Hepatocyte (in vitro differentiated cells): ENCODE measurements at regions not wholly inside any gene's neighbourhood (a gene's known extent, or its start where the extent isn't known, plus 50 kb on each side); places are given as distances from the start of the nearest gene placed in this dataset.

Experiments
- DNase-seq: peaks from one replicate; pipeline ENCODE4 v3.0.0-alpha.2; 2016; ENCODE audit warnings: low spot score
- H2AFZ ChIP-seq: fragments of 200-600 bp; sonication (generic); 2 replicates; pipeline ENCODE4 v1.6.0; 2016; ENCODE audit warnings: antibody characterized with exemption, mild to moderate bottlenecking
- H3K27ac ChIP-seq: fragments of 200-600 bp; sonication (generic); 2 replicates; pipeline ENCODE4 v1.5.1; 2016; ENCODE audit warnings: mild to moderate bottlenecking
- H3K27me3 ChIP-seq: fragments of 200-600 bp; sonication (generic); 2 replicates; pipeline ENCODE4 v1.6.1; 2016
- H3K36me3 ChIP-seq: fragments of 200-600 bp; sonication (generic); replicated peaks from 2 replicates; pipeline ENCODE4 v1.5.1; 2016; ENCODE audit warnings: low read depth; ENCODE audit not compliant: insufficient read depth
- H3K4me1 ChIP-seq: fragments of 200-600 bp; sonication (generic); 2 replicates; pipeline ENCODE4 v1.5.1; 2016; ENCODE audit warnings: mild to moderate bottlenecking, moderate library complexity; ENCODE audit not compliant: insufficient read depth
- H3K4me2 ChIP-seq: fragments of 200-600 bp; sonication (generic); 2 replicates; pipeline ENCODE4 v1.6.0; 2016
- H3K4me3 ChIP-seq: fragments of 200-600 bp; sonication (generic); 2 replicates; pipeline ENCODE4 v1.5.1; 2016; ENCODE audit warnings: mild to moderate bottlenecking
- H3K79me2 ChIP-seq: fragments of 200-600 bp; sonication (generic); 2 replicates; pipeline ENCODE4 v1.6.0; 2017; ENCODE audit warnings: mild to moderate bottlenecking
- H3K9me2 ChIP-seq: fragments of 200-600 bp; sonication (generic); replicated peaks from 2 replicates; pipeline ENCODE4 v1.6.0; 2017; ENCODE audit warnings: mild to moderate bottlenecking; ENCODE audit not compliant: insufficient read depth
- H3K9me3 ChIP-seq: fragments of 200-600 bp; sonication (generic); 2 replicates; pipeline ENCODE4 v1.5.1; 2016; ENCODE audit warnings: low read depth, mild to moderate bottlenecking
- H4K20me1 ChIP-seq: fragments of 200-600 bp; sonication (generic); 2 replicates; pipeline ENCODE4 v1.6.0; 2016; ENCODE audit warnings: mild to moderate bottlenecking; ENCODE audit not compliant: insufficient read depth, poor library complexity, severe bottlenecking
- CTCF ChIP-seq: fragments of 200-600 bp; sonication (generic); IDR thresholded peaks from 2 replicates; pipeline ENCODE4 v1.5.1; 2016; ENCODE audit warnings: antibody characterized with exemption, mild to moderate bottlenecking; ENCODE audit not compliant: poor library complexity
- EZH2 ChIP-seq: fragments of 200-600 bp; sonication (generic); IDR thresholded peaks from 2 replicates; pipeline ENCODE4 v1.6.1; 2016; ENCODE audit warnings: antibody characterized with exemption, mild to moderate bottlenecking, borderline replicate concordance
- EZH2phosphoT487 ChIP-seq: fragments of 200-600 bp; sonication (generic); IDR thresholded peaks from one replicate; pipeline ENCODE4 v1.6.1; 2018; ENCODE audit warnings: antibody characterized with exemption, mild to moderate bottlenecking, low read depth, moderate library complexity; ENCODE audit not compliant: unreplicated experiment, severe bottlenecking
- WGBS: methylation state at CpG from one replicate; pipeline ENCODE4 v1.1.6; 2016; ENCODE audit warnings: low lambda C conversion rate; ENCODE audit errors: missing lambda C conversion rate; 5-methylcytosine and 5-hydroxymethylcytosine counted together

DNA sequence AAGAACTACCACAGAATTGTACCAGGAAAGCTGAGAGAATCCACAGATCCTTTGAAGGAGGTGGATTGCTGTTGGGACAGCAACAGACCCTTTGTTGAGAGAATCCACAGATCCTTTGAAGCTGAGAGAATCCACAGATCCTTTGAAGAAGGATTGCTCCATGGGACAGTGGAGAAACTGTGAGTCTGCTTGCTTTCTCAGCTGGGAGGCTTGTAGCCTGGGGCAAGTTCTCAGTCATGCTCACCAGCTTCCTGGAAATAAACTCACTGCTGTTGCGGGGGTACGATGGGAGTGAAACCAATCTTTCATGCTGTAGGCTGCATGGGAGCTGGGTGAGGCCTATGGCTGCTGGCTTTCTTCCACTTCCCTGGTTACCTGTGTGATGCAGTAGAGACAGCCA, 106.3 kb downstream of the C7orf25 start:
- Histone ChIP-seq H4K20me1 (no peaks in the 10 kb centered on the region), H3K79me2 (no peaks in the 10 kb centered on the region), H3K4me3 (no peak overlapping the region), H3K4me2 (no peak overlapping the region), H3K36me3 (no peaks in the 10 kb centered on the region), H3K9me2 (no peaks in the 10 kb centered on the region), H3K4me1 (no peaks in the 10 kb centered on the region), H3K9me3 (no peaks in the 10 kb centered on the region), H3K27me3 (no peaks in the 10 kb centered on the region), H2AFZ (no peak overlapping the region), H3K27ac (no peak overlapping the region)
- DNase-seq, result no peak
- TF ChIP-seq CTCF (no peak), EZH2phosphoT487 (no peak), EZH2 (no peak)
- 79% methylated on average over 2 of the region's 2 CpGs for WGBS

DNA sequence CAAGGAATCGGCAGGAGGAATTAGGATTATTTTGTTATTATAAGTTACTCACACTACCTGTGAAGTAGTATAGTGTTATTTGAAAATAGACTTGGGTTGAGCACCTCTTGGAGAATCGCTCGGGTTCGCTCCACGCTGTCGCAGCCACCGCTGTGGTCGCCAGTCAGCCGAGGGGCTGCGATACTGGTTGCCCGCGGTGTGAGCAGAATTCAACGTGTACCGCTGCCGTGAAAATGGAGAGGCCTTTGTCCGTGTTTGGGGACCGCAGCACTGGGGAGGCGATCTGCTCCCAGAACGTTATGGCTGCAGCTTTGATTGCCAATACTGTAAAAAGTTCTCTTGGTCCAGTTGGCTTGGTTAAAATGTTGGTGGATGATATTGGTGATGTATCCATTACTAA, 117.2 kb downstream of the C7orf25 start:
- 97% methylated on average over 19 of the region's 19 CpGs for WGBS
- H3K4me3 ChIP-seq, result no peak overlapping the region
- H3K4me2 ChIP-seq, result no peak overlapping the region
- H3K27ac ChIP-seq, result no peak overlapping the region
- TF ChIP-seq CTCF, result no peak
- TF ChIP-seq EZH2, result no peak
- no peak for TF ChIP-seq EZH2phosphoT487
- no peak overlapping the region for H2AFZ ChIP-seq
- H3K27me3 ChIP-seq, result no peaks in the 10 kb centered on the region
- no peaks in the 10 kb centered on the region for H3K9me2 ChIP-seq
- DNase-seq, result no peak
- H3K36me3 ChIP-seq, result no peaks in the 10 kb centered on the region
- H3K9me3 ChIP-seq, result no peaks in the 10 kb centered on the region
- no peaks in the 10 kb centered on the region for H3K4me1 ChIP-seq
- H4K20me1 ChIP-seq, result no peaks in the 10 kb centered on the region
- no peaks in the 10 kb centered on the region for H3K79me2 ChIP-seq

DNA sequence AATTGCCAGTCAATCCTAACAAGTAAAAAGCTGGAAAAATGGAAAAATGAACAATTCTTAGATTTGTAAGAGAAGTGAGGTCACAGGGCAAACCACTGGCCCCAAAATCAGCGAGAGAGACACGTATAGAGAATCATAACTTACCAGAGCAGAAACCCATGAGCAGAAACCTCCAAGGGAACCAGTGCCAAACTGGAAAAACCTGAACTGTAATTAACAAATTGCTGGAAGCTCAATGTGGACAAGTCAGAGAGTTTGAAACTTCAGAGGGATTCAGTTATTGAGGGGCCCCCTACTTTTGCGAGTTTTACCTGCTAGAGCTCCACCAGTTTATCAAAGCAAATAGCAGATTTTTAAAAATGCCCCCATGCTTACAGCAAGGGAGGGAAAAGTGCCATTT, 119.0 kb downstream of the C7orf25 start:
- no peak for TF ChIP-seq CTCF
- TF ChIP-seq EZH2, result no peak
- no peak for TF ChIP-seq EZH2phosphoT487
- H3K36me3 ChIP-seq, result no peaks in the 10 kb centered on the region

GRCh38 chr7:42790196-42790595, 121.7 kb downstream of the C7orf25 start:
- Histone ChIP-seq H3K9me2 (no peaks in the 10 kb centered on the region), H4K20me1 (no peaks in the 10 kb centered on the region), H3K9me3 (no peaks in the 10 kb centered on the region), H3K27me3 (no peaks in the 10 kb centered on the region), H2AFZ (no peak overlapping the region), H3K4me2 (no peak overlapping the region), H3K27ac (no peak overlapping the region), H3K79me2 (no peaks in the 10 kb centered on the region), H3K36me3 (no peaks in the 10 kb centered on the region), H3K4me1 (no peaks in the 10 kb centered on the region), H3K4me3 (no peak overlapping the region)
- no peak for TF ChIP-seq EZH2
- 88% methylated on average over 1 of the region's 1 CpG for WGBS
- no peak for DNase-seq

More for the DNA sequence above, 119.0 kb downstream of the C7orf25 start:
- no peak overlapping the region for H2AFZ ChIP-seq
- H3K4me1 ChIP-seq, result no peaks in the 10 kb centered on the region
- H3K27me3 ChIP-seq, result no peaks in the 10 kb centered on the region
- H3K4me2 ChIP-seq, result no peak overlapping the region
- no peak overlapping the region for H3K27ac ChIP-seq
- DNase-seq, result no peak
- no peak overlapping the region for H3K4me3 ChIP-seq
- no peaks in the 10 kb centered on the region for H4K20me1 ChIP-seq
- 76% methylated on average over 3 of the region's 3 CpGs for WGBS
- no peaks in the 10 kb centered on the region for H3K79me2 ChIP-seq
- H3K9me2 ChIP-seq, result no peaks in the 10 kb centered on the region
- H3K9me3 ChIP-seq, result no peaks in the 10 kb centered on the region
